Vagina (tissue), 2 donors: ENCODE measurements at regions not wholly inside any gene's neighbourhood (a gene's known extent, or its start where the extent isn't known, plus 50 kb on each side); places are given as distances from the start of the nearest gene placed in this dataset.
"Not testable (repeated sequence)": the region's sequence is repeated elsewhere in the genome, so short reads cannot be mapped to it uniquely, and the experiment has no call there.

ENCODE experiments used
- DNase-seq, 2 donors: peaks; one replicate each; pipeline ENCODE4 v3.0.0-alpha.2; 2017; ENCODE audit errors: extremely low spot score in 2 of 2
- H3K27ac ChIP-seq: fragments of 200-600 bp; sonication (generic); one replicate; pipeline ENCODE4 v1.5.1; 2019
- H3K27me3 ChIP-seq: fragments of 200-600 bp; sonication (generic); one replicate; pipeline ENCODE4 v1.5.1; 2019
- H3K36me3 ChIP-seq, 2 donors: fragments of 200-600 bp; sonication (generic); one replicate each; pipeline ENCODE4 v1.5.1; 2017 to 2019
- H3K4me1 ChIP-seq: fragments of 200-600 bp; sonication (generic); one replicate; pipeline ENCODE4 v1.5.1; 2019
- H3K4me3 ChIP-seq, 2 donors: fragments of 200-600 bp; sonication (generic); 1 replicate in 1 of 2; 2 replicates in 1 of 2; pipeline ENCODE4 v1.5.1; 2016 to 2019
- H3K9me3 ChIP-seq: fragments of 200-600 bp; sonication (generic); one replicate; pipeline ENCODE4 v1.5.1; 2019
- POLR2A ChIP-seq, 2 donors: fragments of 450-650 bp; IDR thresholded peaks; one replicate each; pipeline ENCODE4 v1.6.1; 2017; ENCODE audit warnings: antibody characterized with exemption in 2 of 2, mild to moderate bottlenecking in 2 of 2, moderate library complexity in 2 of 2
- POLR2AphosphoS5 ChIP-seq, 2 donors: sonication (generic); formaldehyde crosslinking; IDR thresholded peaks; one replicate each; pipeline ENCODE4 v1.9.0; 2017; ENCODE audit warnings: antibody characterized with exemption in 2 of 2, mild to moderate bottlenecking in 2 of 2, low read depth in 1 of 2; ENCODE audit not compliant: insufficient read depth in 1 of 2
- intact Hi-C: fragments of 100-400 bp; cut with DNase I; formaldehyde crosslinking; loops from one replicate; pipeline ENCODE4 v1.15.1; 2023
- TF ChIP-seq, protein P1 (sequence below), 3 experiments: fragments of 450-650 bp in 2 of 3; fragments of 200-600 bp in 1 of 3; sonication (generic) in 1 of 3; IDR thresholded peaks; one replicate each; pipeline ENCODE4 v1.5.1; 2017 to 2019; ENCODE audit warnings: antibody characterized with exemption in 3 of 3, mild to moderate bottlenecking in 2 of 3, moderate library complexity in 2 of 3

DNA sequence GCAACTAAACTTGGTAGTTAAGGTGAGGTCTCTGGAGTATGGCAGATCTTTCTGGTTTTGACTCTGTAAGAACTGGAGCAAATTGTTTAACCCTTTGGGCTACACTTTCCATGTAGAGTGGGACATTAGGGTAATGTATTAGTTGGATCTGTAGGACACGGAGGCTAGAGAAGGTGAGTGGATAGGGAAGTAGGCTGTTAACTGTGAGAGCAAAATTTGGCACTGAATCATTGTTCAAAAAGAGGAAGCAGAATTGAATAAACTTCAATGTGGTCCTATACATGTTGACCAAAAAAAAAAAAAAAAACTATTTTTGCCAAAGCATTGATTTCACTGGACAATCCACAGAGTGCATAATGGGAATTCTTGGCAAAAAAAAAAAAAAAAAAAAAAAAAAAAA lies 370.2 kb upstream of the CHORDC1 start:
- Histone ChIP-seq H3K27me3 (no peaks in the 10 kb centered on the region), H3K27ac (no peak overlapping the region), H3K4me1 (no peaks in the 10 kb centered on the region), H3K9me3 (no peaks in the 10 kb centered on the region), H3K4me3 (no peak overlapping the region), H3K36me3 (no peaks in the 10 kb centered on the region)
- intact Hi-C loops: no loop called here
- DNase-seq: no peak
- TF ChIP-seq POLR2AphosphoS5 (IDR thresholded peaks at IDR 0.05; ENCODE audit: insufficient read depth in 1 of 2, low read depth in 1 of 2) (no peak), POLR2A (IDR thresholded peaks at IDR 0.05) (no peak)
- TF ChIP-seq, protein P1, sequence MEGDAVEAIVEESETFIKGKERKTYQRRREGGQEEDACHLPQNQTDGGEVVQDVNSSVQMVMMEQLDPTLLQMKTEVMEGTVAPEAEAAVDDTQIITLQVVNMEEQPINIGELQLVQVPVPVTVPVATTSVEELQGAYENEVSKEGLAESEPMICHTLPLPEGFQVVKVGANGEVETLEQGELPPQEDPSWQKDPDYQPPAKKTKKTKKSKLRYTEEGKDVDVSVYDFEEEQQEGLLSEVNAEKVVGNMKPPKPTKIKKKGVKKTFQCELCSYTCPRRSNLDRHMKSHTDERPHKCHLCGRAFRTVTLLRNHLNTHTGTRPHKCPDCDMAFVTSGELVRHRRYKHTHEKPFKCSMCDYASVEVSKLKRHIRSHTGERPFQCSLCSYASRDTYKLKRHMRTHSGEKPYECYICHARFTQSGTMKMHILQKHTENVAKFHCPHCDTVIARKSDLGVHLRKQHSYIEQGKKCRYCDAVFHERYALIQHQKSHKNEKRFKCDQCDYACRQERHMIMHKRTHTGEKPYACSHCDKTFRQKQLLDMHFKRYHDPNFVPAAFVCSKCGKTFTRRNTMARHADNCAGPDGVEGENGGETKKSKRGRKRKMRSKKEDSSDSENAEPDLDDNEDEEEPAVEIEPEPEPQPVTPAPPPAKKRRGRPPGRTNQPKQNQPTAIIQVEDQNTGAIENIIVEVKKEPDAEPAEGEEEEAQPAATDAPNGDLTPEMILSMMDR (IDR thresholded peaks at IDR 0.05): no peak

DNA sequence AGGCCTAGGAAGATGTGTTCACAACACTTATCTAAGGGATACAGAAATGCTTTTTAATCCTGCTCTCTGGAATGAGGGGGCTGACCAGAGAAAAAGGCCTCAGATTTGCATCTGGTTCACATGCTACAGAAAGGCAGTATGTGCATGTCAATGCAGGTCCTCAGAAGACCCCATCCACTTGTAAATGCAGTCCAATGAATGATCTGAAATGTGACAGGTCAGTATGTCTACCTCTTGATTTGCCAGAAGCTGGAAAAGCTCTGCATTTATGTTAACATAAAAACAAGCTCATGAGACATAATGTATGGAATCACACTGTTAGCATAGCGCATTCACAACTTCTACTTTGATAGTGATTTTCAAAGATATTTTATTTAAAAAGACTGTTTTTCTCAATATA lies 367.4 kb upstream of the CHORDC1 start:
- no peaks in the 10 kb centered on the region for H3K4me1 ChIP-seq
- intact Hi-C loops: no loop called here
- H3K27me3 ChIP-seq: no peaks in the 10 kb centered on the region
- no peak overlapping the region for H3K27ac ChIP-seq
- no peak overlapping the region for H3K4me3 ChIP-seq
- H3K36me3 ChIP-seq: no peaks in the 10 kb centered on the region
- TF ChIP-seq, protein P1 (IDR thresholded peaks at IDR 0.05): no peak
- no peak for TF ChIP-seq POLR2A (IDR thresholded peaks at IDR 0.05)
- no peak for TF ChIP-seq POLR2AphosphoS5 (IDR thresholded peaks at IDR 0.05; ENCODE audit: insufficient read depth in 1 of 2, low read depth in 1 of 2)
- no peak for DNase-seq
- H3K9me3 ChIP-seq: no peaks in the 10 kb centered on the region

DNA sequence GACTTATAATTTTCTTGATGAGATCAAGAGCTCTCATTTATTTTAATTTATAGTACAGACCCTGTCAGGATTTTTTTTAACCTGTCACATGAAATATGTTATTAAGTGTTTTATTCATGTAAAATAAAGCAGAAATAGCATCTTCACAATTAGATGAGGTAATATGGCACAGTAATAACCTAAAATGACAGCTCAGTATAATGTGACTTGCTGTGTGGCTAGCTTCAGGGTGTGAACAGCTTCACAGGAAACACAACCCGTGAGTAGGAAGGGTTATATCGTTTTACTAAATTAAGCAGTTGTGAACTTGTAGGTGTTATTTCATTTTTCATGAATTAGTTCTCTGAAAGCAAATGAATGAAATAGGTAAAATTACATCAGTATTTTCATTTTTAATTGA lies 366.9 kb upstream of the CHORDC1 start:
- Histone ChIP-seq H3K9me3 (no peaks in the 10 kb centered on the region), H3K4me3 (no peak overlapping the region), H3K27me3 (no peaks in the 10 kb centered on the region), H3K27ac (no peak overlapping the region), H3K4me1 (no peaks in the 10 kb centered on the region), H3K36me3 (no peaks in the 10 kb centered on the region)
- intact Hi-C loops: no loop called here
- no peak for DNase-seq
- no peak for TF ChIP-seq POLR2AphosphoS5 (IDR thresholded peaks at IDR 0.05; ENCODE audit: insufficient read depth in 1 of 2, low read depth in 1 of 2)
- no peak for TF ChIP-seq POLR2A (IDR thresholded peaks at IDR 0.05)
- TF ChIP-seq, protein P1 (IDR thresholded peaks at IDR 0.05): no peak

DNA sequence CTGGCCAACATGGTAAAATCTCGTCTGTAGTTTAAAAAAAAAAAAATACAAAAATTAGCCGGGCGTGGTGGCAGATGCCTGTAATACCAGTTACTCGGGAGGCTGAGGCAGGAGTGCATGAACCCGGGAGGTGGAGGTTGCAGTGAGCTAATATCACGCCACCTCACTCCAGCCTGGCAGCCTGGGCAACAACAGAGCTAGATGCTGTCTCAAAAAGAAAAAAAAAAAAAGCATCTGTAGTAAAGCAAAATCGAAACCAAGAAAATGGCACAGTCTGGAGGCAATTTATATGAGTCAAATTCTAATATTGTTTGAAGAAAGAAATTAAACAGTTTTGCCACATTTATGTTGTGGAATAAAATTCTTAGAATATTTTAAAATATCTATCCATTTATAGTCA lies 365.0 kb upstream of the CHORDC1 start:
- Histone ChIP-seq H3K9me3 (no peaks in the 10 kb centered on the region), H3K27ac (no peak overlapping the region), H3K27me3 (no peaks in the 10 kb centered on the region), H3K4me1 (no peaks in the 10 kb centered on the region), H3K36me3 (no peaks in the 10 kb centered on the region), H3K4me3 (no peak overlapping the region)
- TF ChIP-seq, protein P1 (IDR thresholded peaks at IDR 0.05): no peak
- TF ChIP-seq POLR2A (IDR thresholded peaks at IDR 0.05) (no peak), POLR2AphosphoS5 (IDR thresholded peaks at IDR 0.05; ENCODE audit: insufficient read depth in 1 of 2, low read depth in 1 of 2) (no peak)
- no peak for DNase-seq
- intact Hi-C loops: no loop called here

DNA sequence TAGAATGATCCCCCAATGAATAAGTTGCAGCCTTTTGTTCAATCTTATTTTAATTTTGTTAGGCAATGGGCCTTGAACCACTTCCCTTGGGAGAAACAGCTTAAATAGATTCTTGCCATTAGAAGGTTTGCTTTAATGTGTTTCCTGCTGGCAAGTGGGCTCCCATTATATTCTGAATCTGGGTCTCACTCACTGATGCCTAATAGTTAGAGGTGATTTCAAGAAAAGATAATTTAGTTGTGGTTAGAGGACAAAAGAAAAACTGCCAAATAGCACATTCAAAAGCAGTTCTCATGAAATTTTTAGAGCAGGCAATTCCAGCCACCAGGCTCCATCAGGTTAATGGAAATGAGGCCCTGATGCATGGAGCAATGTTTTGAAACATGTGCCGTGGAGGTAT lies 362.6 kb upstream of the CHORDC1 start:
- no peaks in the 10 kb centered on the region for H3K4me1 ChIP-seq
- H3K27ac ChIP-seq: no peak overlapping the region
- TF ChIP-seq POLR2A (IDR thresholded peaks at IDR 0.05) (no peak), POLR2AphosphoS5 (IDR thresholded peaks at IDR 0.05; ENCODE audit: insufficient read depth in 1 of 2, low read depth in 1 of 2) (no peak)
- TF ChIP-seq, protein P1 (IDR thresholded peaks at IDR 0.05): no peak
- DNase-seq: no peak
- no peaks in the 10 kb centered on the region for H3K36me3 ChIP-seq
- intact Hi-C loops: no loop called here
- no peak overlapping the region for H3K4me3 ChIP-seq
- H3K9me3 ChIP-seq: no peaks in the 10 kb centered on the region
- H3K27me3 ChIP-seq: no peaks in the 10 kb centered on the region

DNA sequence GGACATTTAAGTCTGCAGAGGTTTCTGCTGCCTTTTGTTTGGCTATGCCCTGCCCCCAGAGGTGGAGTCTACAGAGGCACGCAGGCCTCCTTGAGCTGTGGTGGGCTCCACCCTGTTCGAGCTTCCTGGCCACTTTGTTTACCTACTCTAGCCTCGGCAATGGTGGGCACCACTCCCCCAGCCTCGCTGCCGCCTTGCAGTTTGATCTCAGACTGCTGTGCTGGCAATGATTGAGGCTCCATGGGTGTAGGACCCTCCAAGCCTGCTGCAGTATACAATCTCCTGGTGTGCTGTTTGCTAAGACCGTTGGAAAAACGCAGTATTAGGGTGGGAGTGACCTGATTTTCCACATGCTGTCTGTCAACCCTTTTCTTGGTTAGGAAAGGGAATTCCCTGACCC lies 360.1 kb upstream of the CHORDC1 start:
- DNase-seq, H3K4me3 ChIP-seq, H3K27ac ChIP-seq, H3K4me1 ChIP-seq, H3K27me3 ChIP-seq, intact Hi-C loops, H3K36me3 ChIP-seq, H3K9me3 ChIP-seq: not testable (repeated sequence)
